GM13976 (cell line): ENCODE measurements at regions not wholly inside any gene's neighbourhood (a gene's known extent, or its start where the extent isn't known, plus 50 kb on each side); places are given as distances from the start of the nearest gene placed in this dataset.

Experiments
- DNase-seq: peaks from one replicate; pipeline ENCODE4 v3.0.0; 2012; ENCODE audit warnings: low spot score
- CTCF ChIP-seq: IDR thresholded peaks from 2 replicates; pipeline ENCODE4 v1.5.1; 2012; ENCODE audit warnings: borderline replicate concordance, mild to moderate bottlenecking; ENCODE audit not compliant: insufficient read depth; ENCODE audit errors: extremely low read depth, missing control alignments, control extremely low read depth
- in situ Hi-C: fragments of 300-500 bp; cut with MboI; formaldehyde crosslinking; loops from one replicate; pipeline ENCODE4 v1.12.0; 2022; ENCODE audit warnings: low sequenced_read_pairs, mixed read lengths, inconsistent platforms; ENCODE audit not compliant: unreplicated experiment

- no peak for DNase-seq
- no peak for TF ChIP-seq CTCF
- in situ Hi-C loops: no loop called here
Measured at GRCh38 chr6:40196135-40196518, 261.9 kb upstream of the MOCS1 start.

- no peak for DNase-seq
- TF ChIP-seq CTCF: peak; percentile 0
- in situ Hi-C loops: no loop called here
Measured at GRCh38 chr6:40195428-40196134, 261.3 kb upstream of the MOCS1 start.

GRCh38 chr6:40194447-40195170 lies 260.3 kb upstream of the MOCS1 start:
- in situ Hi-C loops: no loop called here
- no peak for TF ChIP-seq CTCF
- DNase-seq: no peak

GRCh38 chr6:40192516-40192915 lies 258.3 kb upstream of the MOCS1 start:
- no peak for TF ChIP-seq CTCF
- in situ Hi-C loops: no loop called here
- no peak for DNase-seq

- TF ChIP-seq CTCF: no peak
- DNase-seq: no peak
- in situ Hi-C loops: no loop called here
Measured at GRCh38 chr6:40188931-40189330, 254.7 kb upstream of the MOCS1 start.

GRCh38 chr6:40187535-40188144 lies 253.4 kb upstream of the MOCS1 start:
- no peak for TF ChIP-seq CTCF
- in situ Hi-C loops: no loop called here
- DNase-seq: no peak
